GM12878 (cell line): ENCODE measurements at regions not wholly inside any gene's neighbourhood (a gene's known extent, or its start where the extent isn't known, plus 50 kb on each side); places are given as distances from the start of the nearest gene placed in this dataset.
"Not testable (repeated sequence)": the region's sequence is repeated elsewhere in the genome, so short reads cannot be mapped to it uniquely, and the experiment has no call there.

Source experiments
- ATAC-seq: fragments of 200-7000 bp; cut with Tn5 transposase; 3 replicates; pipeline ENCODE4 v1.9.1; 2020; ENCODE audit warnings: mild to moderate bottlenecking, moderate library complexity
- BruUV-seq: library from RNA; stranded (reverse); fragments of 400-500 nt; replicated peaks from 2 replicates; lab custom pipeline; 2021; lab: Mats Ljungman, UMichigan
- CTCF ChIA-PET: fragments of 300-600 bp; sonication (Branson Sonifier 250); formaldehyde crosslinking; extraction: SDS; loops from one replicate; lab custom pipeline; 2021; ENCODE audit warnings: inconsistent platforms; lab: Yijun Ruan, JAX
- POLR2A ChIA-PET: fragments of 350-600 bp; formaldehyde crosslinking; extraction: SDS; loops from one replicate; lab custom pipeline; 2021; ENCODE audit warnings: inconsistent platforms; lab: Charles Lee
- RAD21 ChIA-PET: fragments of 300-600 bp; sonication (Branson Sonifier 250); formaldehyde crosslinking; loops from one replicate; lab custom pipeline; 2023; ENCODE audit warnings: antibody characterized with exemption; ENCODE audit not compliant: unreplicated experiment; lab: Charles Lee
- SMC1A ChIA-PET: fragments of 300-600 bp; sonication (Branson Sonifier 250); formaldehyde crosslinking; loops from one replicate; lab custom pipeline; 2023; ENCODE audit not compliant: unreplicated experiment, uncharacterized antibody; lab: Charles Lee
- DNase-seq: peaks from one replicate; pipeline ENCODE4 v3.0.0-alpha.2; 2011; ENCODE audit warnings: low read depth, low spot score
- FAIRE-seq: peaks from 3 replicates; lab custom pipeline; 2011; peaks lifted over from hg19 to GRCh38; lab: Jason Lieb, UNC
- H2AFZ ChIP-seq: 2 replicates; pipeline ENCODE4 v1.6.0; 2011; ENCODE audit warnings: low read depth, low read length, control low read depth; ENCODE audit not compliant: control insufficient read depth
- H3K27ac ChIP-seq: 2 replicates; pipeline ENCODE4 v1.5.1; 2011; ENCODE audit warnings: control low read depth; ENCODE audit not compliant: control insufficient read depth, insufficient read depth
- H3K27me3 ChIP-seq, 2 experiments: replicated peaks in 1 of 2; 2 replicates each; pipeline versions ENCODE4 v1.6.0 to v1.6.1; 2011; ENCODE audit warnings: low read length in 1 of 2; ENCODE audit not compliant: control insufficient read depth in 2 of 2, insufficient read depth in 2 of 2
- H3K36me3 ChIP-seq, 2 experiments: 2 replicates each; pipeline ENCODE4 v1.5.1; 2011; ENCODE audit warnings: low read length in 1 of 2; ENCODE audit not compliant: control insufficient read depth in 2 of 2, insufficient read depth in 2 of 2
- H3K4me1 ChIP-seq: 2 replicates; pipeline ENCODE4 v1.6.1; 2011; ENCODE audit warnings: mild to moderate bottlenecking, low read length, moderate library complexity, mixed read lengths; ENCODE audit not compliant: control insufficient read depth, insufficient read depth
- H3K4me2 ChIP-seq: 2 replicates; pipeline ENCODE4 v1.6.0; 2011; ENCODE audit warnings: control low read depth; ENCODE audit not compliant: control insufficient read depth, insufficient read depth
- H3K4me3 ChIP-seq: fragments of 200-600 bp; sonication (generic); 2 replicates; pipeline ENCODE4 v1.5.1; 2016
- H3K79me2 ChIP-seq: 2 replicates; pipeline ENCODE4 v1.6.0; 2011; ENCODE audit warnings: low read length; ENCODE audit not compliant: control insufficient read depth, insufficient read depth
- H3K9ac ChIP-seq: 2 replicates; pipeline ENCODE4 v1.8.0; 2011; ENCODE audit warnings: low read length, control low read depth, mixed read lengths; ENCODE audit not compliant: control insufficient read depth, insufficient read depth
- H3K9me3 ChIP-seq: replicated peaks from 3 replicates; pipeline ENCODE4 v1.5.1; 2011; ENCODE audit warnings: mild to moderate bottlenecking, low read length; ENCODE audit not compliant: control insufficient read depth, insufficient read depth
- H4K20me1 ChIP-seq: 2 replicates; pipeline ENCODE4 v1.6.0; 2011; ENCODE audit not compliant: control insufficient read depth, insufficient read depth
- ETV6 ChIP-seq, 2 experiments: fragments of 450-650 bp in 1 of 2; IDR thresholded peaks in 1 of 2; conservative IDR thresholded peaks in 1 of 2; 2 replicates each; pipeline ENCODE4 v1.6.1; 2014; ENCODE audit warnings: antibody characterized with exemption in 1 of 2, borderline replicate concordance in 1 of 2, low read depth in 1 of 2, mild to moderate bottlenecking in 1 of 2, moderate library complexity in 1 of 2
- HCFC1 ChIP-seq: fragments of 150-350 bp; IDR thresholded peaks from 2 replicates; pipeline ENCODE4 v1.6.1; 2014; ENCODE audit warnings: low read length
- IRF4 ChIP-seq: IDR thresholded peaks from 2 replicates; pipeline ENCODE4 v1.6.1; 2011; ENCODE audit warnings: low read depth, low read length
- STAT1 ChIP-seq: fragments of 450-650 bp; conservative IDR thresholded peaks from 2 replicates; pipeline ENCODE4 v1.6.1; 2014; ENCODE audit warnings: antibody characterized with exemption, mild to moderate bottlenecking
- STAT3 ChIP-seq: IDR thresholded peaks from 2 replicates; pipeline ENCODE4 v1.6.1; 2011; ENCODE audit warnings: low read depth, low read length, improper control_type of control experiment
- TBL1XR1 ChIP-seq: IDR thresholded peaks from 2 replicates; pipeline ENCODE4 v1.6.1; 2012; ENCODE audit warnings: low read depth, low read length, improper control_type of control experiment
- TCF7 ChIP-seq: IDR thresholded peaks from 2 replicates; pipeline ENCODE4 v1.6.1; 2014; ENCODE audit warnings: antibody characterized with exemption, borderline replicate concordance
- ZNF24 ChIP-seq: fragments of 450-650 bp; IDR thresholded peaks from 2 replicates; pipeline ENCODE4 v1.6.1; 2017; ENCODE audit warnings: antibody characterized with exemption, mild to moderate bottlenecking
- WGBS: methylation state at CpG from one replicate; pipeline ENCODE4 v1.1.6; 2016; ENCODE audit warnings: low lambda C conversion rate; ENCODE audit not compliant: insufficient replicate concordance, insufficient coverage; ENCODE audit errors: missing lambda C conversion rate; 5-methylcytosine and 5-hydroxymethylcytosine counted together
- in situ Hi-C: fragments of 300-500 bp; cut with MboI; formaldehyde crosslinking; loops from 9 replicates; pipeline ENCODE4 v1.14.3; 2018; ENCODE audit warnings: mixed read lengths
- intact Hi-C: fragments of 100-400 bp; cut with micrococcal nuclease; formaldehyde crosslinking; loops from one replicate; pipeline ENCODE4 v1.14.2; 2022; ENCODE audit not compliant: unreplicated experiment
- TF ChIP-seq, protein P1 (sequence below): fragments of 450-650 bp; IDR thresholded peaks from 2 replicates; pipeline ENCODE4 v1.6.1; 2017; ENCODE audit warnings: mild to moderate bottlenecking, moderate library complexity

DNA sequence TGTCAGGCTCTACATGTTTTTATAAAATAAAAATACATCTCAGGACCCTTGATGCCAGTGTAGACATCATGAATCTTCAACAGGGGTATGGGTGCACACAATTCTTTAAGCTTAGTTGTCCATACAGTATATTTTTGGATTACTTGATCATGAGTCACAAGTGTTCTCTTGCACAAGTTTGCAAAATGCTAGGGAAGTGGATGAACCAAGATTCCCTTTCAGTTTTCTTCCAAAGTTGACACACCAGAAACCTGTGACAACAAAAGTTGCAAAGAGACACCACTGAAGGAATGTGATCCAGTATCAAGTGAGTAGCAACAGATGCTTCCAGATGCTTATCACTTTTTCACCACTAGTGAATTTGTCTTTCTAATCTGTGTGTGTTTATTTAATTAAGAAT, 1021.2 kb downstream of the PCDH7 start (continued):
- TF ChIP-seq, protein P1, sequence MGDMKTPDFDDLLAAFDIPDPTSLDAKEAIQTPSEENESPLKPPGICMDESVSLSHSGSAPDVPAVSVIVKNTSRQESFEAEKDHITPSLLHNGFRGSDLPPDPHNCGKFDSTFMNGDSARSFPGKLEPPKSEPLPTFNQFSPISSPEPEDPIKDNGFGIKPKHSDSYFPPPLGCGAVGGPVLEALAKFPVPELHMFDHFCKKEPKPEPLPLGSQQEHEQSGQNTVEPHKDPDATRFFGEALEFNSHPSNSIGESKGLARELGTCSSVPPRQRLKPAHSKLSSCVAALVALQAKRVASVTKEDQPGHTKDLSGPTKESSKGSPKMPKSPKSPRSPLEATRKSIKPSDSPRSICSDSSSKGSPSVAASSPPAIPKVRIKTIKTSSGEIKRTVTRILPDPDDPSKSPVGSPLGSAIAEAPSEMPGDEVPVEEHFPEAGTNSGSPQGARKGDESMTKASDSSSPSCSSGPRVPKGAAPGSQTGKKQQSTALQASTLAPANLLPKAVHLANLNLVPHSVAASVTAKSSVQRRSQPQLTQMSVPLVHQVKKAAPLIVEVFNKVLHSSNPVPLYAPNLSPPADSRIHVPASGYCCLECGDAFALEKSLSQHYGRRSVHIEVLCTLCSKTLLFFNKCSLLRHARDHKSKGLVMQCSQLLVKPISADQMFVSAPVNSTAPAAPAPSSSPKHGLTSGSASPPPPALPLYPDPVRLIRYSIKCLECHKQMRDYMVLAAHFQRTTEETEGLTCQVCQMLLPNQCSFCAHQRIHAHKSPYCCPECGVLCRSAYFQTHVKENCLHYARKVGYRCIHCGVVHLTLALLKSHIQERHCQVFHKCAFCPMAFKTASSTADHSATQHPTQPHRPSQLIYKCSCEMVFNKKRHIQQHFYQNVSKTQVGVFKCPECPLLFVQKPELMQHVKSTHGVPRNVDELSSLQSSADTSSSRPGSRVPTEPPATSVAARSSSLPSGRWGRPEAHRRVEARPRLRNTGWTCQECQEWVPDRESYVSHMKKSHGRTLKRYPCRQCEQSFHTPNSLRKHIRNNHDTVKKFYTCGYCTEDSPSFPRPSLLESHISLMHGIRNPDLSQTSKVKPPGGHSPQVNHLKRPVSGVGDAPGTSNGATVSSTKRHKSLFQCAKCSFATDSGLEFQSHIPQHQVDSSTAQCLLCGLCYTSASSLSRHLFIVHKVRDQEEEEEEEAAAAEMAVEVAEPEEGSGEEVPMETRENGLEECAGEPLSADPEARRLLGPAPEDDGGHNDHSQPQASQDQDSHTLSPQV, result no peak
- no peak for TF ChIP-seq STAT1

DNA sequence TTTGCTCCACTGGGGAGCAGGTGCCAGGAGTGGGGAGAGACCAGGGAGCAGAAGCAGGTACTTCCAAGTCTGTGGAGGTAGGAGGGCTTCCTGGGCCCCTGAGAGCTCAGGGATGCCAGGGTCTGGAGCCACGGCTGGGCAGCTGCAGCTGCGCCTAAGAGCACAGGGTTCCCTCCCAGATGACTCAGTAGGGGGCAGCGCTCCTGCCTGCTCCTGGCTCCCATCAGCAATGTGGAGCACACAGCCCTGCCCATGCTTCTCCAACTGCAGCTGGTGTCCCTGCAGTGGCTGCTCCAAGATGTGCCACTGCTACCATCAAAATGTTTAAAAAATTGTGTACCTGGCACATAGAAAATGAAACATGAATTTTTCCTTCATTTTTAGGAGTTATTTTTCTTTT, 1028.2 kb downstream of the PCDH7 start:
- in situ Hi-C loops (no loop called here), intact Hi-C loops (no loop called here)
- Histone ChIP-seq H3K9me3 (no peaks in the 10 kb centered on the region), H3K27me3 (no peaks in the 10 kb centered on the region), H3K4me3 (no peak overlapping the region), H3K27ac (no peak overlapping the region), H2AFZ (no peak overlapping the region), H4K20me1 (no peaks in the 10 kb centered on the region), H3K79me2 (no peaks in the 10 kb centered on the region), H3K4me1 (no peaks in the 10 kb centered on the region), H3K36me3 (no peaks in the 10 kb centered on the region), H3K9ac (no peak overlapping the region), H3K4me2 (no peak overlapping the region)
- BruUV-seq, result no TSS peak
- ChIA-PET RAD21 (no interaction called here), SMC1A (no interaction called here), CTCF (no interaction called here), POLR2A (no interaction called here)
- no peak for DNase-seq
- ATAC-seq, result no peak
- no peak for TF ChIP-seq TBL1XR1
- no peak for TF ChIP-seq ETV6 (conservative IDR thresholded peaks at IDR 0.05 in 1 of 2, IDR thresholded peaks at IDR 0.05 in 1 of 2; ENCODE audit: borderline replicate concordance in 1 of 2, low read depth in 1 of 2)
- TF ChIP-seq HCFC1, result no peak
- no peak for TF ChIP-seq STAT3
- TF ChIP-seq TCF7, result no peak
- TF ChIP-seq ZNF24, result no peak
- TF ChIP-seq IRF4, result no peak
- no peak for FAIRE-seq
- 10% methylated on average over 3 of the region's 3 CpGs for WGBS

DNA sequence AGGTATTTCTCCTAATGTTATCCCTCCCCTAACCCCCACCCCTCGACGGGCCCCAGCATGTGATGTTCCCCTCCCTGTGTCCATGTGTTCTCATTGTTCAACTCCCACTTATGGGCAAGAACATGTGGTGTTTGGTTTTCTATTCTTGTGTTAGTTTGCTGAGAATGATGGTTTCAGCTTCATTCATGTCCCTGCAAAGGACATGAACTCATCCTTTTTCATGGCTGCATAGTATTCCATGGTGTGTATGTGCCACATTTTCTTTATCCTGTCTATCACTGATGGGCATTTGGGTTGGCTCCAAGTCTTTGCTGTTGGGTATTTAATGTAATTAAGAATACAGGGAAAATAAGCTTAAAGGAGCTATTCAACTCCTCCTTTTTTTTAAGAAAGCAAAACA, 1030.4 kb downstream of the PCDH7 start:
- H3K4me2 ChIP-seq, H3K79me2 ChIP-seq, BruUV-seq, intact Hi-C loops, H4K20me1 ChIP-seq, FAIRE-seq, H3K9ac ChIP-seq, H2AFZ ChIP-seq, POLR2A ChIA-PET, H3K4me1 ChIP-seq, in situ Hi-C loops, H3K36me3 ChIP-seq, ATAC-seq, H3K27me3 ChIP-seq, H3K9me3 ChIP-seq, H3K4me3 ChIP-seq, SMC1A ChIA-PET, H3K27ac ChIP-seq, DNase-seq, RAD21 ChIA-PET, CTCF ChIA-PET: not testable (repeated sequence)
- no CpG with 5 or more reads among the region's 2 CpGs for WGBS
